ENCODE measurements at regions not wholly inside any gene's neighbourhood (a gene's known extent, or its start where the extent isn't known, plus 50 kb on each side); places are given as distances from the start of the nearest gene placed in this dataset.

DNA sequence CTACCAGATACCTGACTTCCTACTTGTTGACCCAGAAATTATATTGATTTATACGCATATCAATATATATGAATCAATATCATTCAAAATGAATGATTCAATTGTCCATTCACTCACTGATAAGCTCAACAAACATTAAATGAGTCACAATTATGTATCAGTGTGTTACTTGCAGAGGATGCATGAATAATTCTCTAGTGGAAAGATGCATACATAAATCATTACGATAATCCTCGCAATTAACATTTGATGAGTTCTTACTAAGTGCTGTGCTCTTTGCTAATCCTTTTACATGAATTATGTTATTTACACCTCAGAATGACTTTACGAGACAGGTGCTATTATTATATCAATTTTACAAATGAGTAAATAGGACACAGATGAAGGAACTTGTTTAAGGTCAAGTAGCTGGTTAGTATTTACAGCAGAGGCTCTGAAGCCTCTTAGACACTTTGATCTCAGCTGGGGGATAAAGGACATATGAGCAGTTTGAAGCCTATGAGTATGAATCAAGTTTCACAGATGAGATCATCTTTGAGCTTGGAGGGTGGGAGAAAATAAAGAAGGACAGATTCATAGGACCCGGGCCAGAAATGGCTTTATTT lies 112.8 kb upstream of the ADAMTS5 start:
- TF ChIP-seq, protein P1, sequence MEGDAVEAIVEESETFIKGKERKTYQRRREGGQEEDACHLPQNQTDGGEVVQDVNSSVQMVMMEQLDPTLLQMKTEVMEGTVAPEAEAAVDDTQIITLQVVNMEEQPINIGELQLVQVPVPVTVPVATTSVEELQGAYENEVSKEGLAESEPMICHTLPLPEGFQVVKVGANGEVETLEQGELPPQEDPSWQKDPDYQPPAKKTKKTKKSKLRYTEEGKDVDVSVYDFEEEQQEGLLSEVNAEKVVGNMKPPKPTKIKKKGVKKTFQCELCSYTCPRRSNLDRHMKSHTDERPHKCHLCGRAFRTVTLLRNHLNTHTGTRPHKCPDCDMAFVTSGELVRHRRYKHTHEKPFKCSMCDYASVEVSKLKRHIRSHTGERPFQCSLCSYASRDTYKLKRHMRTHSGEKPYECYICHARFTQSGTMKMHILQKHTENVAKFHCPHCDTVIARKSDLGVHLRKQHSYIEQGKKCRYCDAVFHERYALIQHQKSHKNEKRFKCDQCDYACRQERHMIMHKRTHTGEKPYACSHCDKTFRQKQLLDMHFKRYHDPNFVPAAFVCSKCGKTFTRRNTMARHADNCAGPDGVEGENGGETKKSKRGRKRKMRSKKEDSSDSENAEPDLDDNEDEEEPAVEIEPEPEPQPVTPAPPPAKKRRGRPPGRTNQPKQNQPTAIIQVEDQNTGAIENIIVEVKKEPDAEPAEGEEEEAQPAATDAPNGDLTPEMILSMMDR (IDR thresholded peaks at IDR 0.05; ENCODE audit: borderline replicate concordance, insufficient read depth, low read depth, low read length): no peak

DNA sequence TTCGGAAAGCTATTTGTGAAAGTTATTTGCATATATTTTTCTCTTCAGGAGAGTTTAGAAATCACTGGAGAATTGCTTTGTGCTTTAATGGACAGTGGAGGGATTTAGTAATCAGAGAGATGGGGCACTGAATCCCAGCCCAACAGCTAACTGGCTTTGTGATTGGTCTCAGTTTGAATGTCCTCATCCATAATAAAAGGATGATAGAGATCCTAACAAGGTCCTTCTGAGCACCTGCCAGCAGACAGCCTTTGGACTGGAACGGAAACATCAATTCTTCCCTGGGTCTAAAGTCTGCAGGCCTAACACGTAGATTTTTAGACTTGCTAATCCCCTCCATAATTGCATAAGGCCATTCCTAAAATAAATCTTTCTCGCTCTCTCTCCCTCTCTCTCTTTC lies 112.0 kb upstream of the ADAMTS5 start:
- H3K4me3 ChIP-seq (ENCODE audit: low read depth, low read length): no peak overlapping the region
- TF ChIP-seq, protein P1 (IDR thresholded peaks at IDR 0.05; ENCODE audit: borderline replicate concordance, insufficient read depth, low read depth, low read length): no peak

More for the DNA sequence above, 112.8 kb upstream of the ADAMTS5 start:
- H3K4me3 ChIP-seq (ENCODE audit: low read depth, low read length): no peak overlapping the region

DNA sequence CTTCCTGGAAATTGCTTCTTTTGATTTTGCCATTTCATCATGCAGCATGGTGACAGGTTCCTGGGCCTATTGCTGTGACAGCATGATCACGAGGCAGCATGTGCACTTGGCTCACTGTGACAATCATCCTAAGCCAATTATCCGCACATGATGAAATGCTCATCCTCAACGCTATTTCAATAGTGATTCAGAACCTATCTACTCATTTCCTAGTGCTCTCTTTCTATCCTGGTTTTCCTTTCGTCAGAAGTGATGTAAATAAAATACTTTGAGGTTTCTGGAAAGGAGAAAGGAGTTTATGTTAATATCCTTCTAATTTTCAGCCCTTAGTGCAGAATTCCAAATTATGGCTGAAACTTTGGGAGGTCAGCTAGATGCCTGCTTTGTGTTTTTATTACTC lies 110.6 kb upstream of the ADAMTS5 start:
- no peak overlapping the region for H3K4me3 ChIP-seq (ENCODE audit: low read depth, low read length)
- TF ChIP-seq, protein P1 (IDR thresholded peaks at IDR 0.05; ENCODE audit: borderline replicate concordance, insufficient read depth, low read depth, low read length): no peak

DNA sequence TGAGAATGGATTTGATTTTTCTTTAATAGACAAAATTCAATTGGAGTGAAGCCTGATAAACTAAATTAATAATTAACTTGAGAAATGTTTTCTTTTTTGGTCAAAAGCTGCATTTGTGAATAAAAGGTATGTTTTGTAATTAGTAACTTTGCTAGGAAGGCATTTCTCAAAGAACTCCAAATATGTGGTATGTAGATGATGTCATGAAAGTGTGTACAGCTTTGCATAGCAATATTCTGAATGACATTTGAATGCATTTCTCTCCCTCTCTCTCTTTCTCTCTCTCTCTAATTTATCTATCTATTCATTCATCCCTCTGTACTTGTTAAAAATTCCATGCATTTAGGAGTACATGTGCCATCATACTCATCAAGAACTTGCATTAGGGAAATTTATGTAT lies 109.1 kb upstream of the ADAMTS5 start:
- TF ChIP-seq, protein P1 (IDR thresholded peaks at IDR 0.05; ENCODE audit: borderline replicate concordance, insufficient read depth, low read depth, low read length): no peak
- H3K4me3 ChIP-seq (ENCODE audit: low read depth, low read length): no peak overlapping the region

DNA sequence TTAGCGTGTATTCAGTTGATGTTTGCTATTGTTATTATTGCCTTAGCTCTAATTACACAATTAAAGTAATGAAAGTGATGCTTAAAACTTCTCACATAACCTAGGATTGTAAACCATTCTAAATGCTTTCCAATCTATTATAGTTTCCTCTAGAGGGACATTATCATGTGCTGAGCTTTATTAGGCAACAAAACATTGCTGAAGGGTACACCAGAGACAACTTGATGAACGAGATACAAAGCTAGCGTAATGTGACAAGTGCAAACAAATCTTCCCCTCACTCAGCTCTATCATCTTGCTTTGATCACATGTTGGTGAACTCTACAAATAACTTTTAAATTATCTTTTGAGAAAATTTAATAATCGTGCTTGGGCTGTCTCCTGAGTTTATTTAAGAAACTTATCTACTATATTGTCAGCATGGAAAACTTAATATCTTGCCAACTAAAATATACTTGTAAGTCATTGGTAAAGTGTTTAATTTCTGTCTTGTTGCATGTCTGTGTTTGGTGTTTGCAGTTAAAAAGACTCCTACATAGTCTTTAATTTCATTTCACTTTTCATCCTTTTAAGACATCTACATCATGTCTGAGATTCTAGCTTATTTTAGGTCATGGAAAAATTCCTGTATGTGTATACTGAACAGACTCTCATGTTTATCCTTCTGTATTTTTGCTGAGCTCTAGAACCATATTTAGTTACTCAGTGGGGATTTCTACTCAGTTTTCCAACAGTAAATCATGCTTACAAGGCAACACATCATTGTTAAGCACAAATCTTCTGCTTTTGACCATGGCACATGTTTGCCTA lies 104.2 kb upstream of the ADAMTS5 start:
- TF ChIP-seq, protein P1 (IDR thresholded peaks at IDR 0.05; ENCODE audit: borderline replicate concordance, insufficient read depth, low read depth, low read length): no peak
- H3K4me3 ChIP-seq (ENCODE audit: low read depth, low read length): no peak overlapping the region

DNA sequence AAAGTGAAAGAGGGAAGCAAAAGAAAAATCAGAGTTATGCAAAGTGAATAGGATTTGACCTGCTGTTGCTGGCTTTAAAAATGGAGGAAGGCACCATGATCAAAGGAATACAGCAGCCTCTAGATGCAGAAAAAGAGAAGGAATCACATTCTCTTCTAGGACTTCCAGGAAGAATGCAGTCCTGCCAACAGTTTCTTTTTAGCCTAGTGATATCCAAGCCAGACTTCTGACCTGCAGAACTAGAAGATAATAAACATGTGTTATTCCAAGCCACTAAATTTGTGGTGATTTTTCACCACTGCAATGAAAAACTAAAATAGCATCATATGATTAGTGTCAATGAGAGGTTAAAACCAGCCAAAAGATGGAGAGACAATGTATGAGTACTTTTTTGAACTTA lies 101.9 kb upstream of the ADAMTS5 start:
- H3K4me3 ChIP-seq (ENCODE audit: low read depth, low read length): no peak overlapping the region
- TF ChIP-seq, protein P1 (IDR thresholded peaks at IDR 0.05; ENCODE audit: borderline replicate concordance, insufficient read depth, low read depth, low read length): no peak

DNA sequence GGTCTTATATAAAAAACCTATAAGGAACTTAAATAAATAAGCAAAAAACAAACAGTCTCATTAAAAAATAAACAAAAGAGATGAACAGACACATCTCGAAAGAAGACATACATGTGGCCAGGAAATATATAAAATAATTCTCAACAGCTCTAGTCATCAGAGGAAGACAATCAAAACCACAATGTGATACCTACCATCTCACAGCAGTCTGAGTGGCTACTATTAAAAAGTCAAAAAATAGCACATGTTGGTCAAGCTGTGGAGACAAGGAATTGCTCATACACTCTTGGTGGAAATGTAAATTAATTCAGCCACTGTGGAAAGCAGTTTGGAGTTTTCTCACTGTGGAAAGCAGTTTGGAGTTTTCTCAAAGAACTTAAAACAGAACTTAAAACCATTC lies 100.3 kb upstream of the ADAMTS5 start:
- TF ChIP-seq, protein P1 (IDR thresholded peaks at IDR 0.05; ENCODE audit: borderline replicate concordance, insufficient read depth, low read depth, low read length): no peak
- H3K4me3 ChIP-seq (ENCODE audit: low read depth, low read length): no peak overlapping the region
